BLaER1 (cell line): ENCODE measurements at regions not wholly inside any gene's neighbourhood (a gene's known extent, or its start where the extent isn't known, plus 50 kb on each side); places are given as distances from the start of the nearest gene placed in this dataset.
"Not testable (repeated sequence)": the region's sequence is repeated elsewhere in the genome, so short reads cannot be mapped to it uniquely, and the experiment has no call there.

Experiments used
- H3K27ac ChIP-seq: shearing (Covaris generic); formaldehyde crosslinking; 2 replicates; pipeline ENCODE4 v1.8.1; 2022
- H3K27me3 ChIP-seq: shearing (Covaris generic); formaldehyde crosslinking; 2 replicates; pipeline ENCODE4 v1.8.1; 2022
- H3K36me3 ChIP-seq: shearing (Covaris generic); formaldehyde crosslinking; 2 replicates; pipeline ENCODE4 v1.8.1; 2022
- H3K4me1 ChIP-seq: shearing (Covaris generic); formaldehyde crosslinking; 2 replicates; pipeline ENCODE4 v1.8.1; 2022
- H3K4me2 ChIP-seq: shearing (Covaris generic); formaldehyde crosslinking; 2 replicates; pipeline ENCODE4 v1.8.1; 2022
- H3K4me3 ChIP-seq: shearing (Covaris generic); formaldehyde crosslinking; 2 replicates; pipeline ENCODE4 v1.8.1; 2022
- H3K9ac ChIP-seq: shearing (Covaris generic); formaldehyde crosslinking; 2 replicates; pipeline ENCODE4 v1.8.1; 2022
- H3K9me3 ChIP-seq: shearing (Covaris generic); formaldehyde crosslinking; 2 replicates; pipeline ENCODE4 v1.8.1; 2022
- H4K20me1 ChIP-seq: shearing (Covaris generic); formaldehyde crosslinking; 2 replicates; pipeline ENCODE4 v1.8.1; 2022
- Cebpa-rat ChIP-seq: shearing (Covaris generic); IDR thresholded peaks from 2 replicates; pipeline ENCODE4 v1.8.1; 2022

DNA sequence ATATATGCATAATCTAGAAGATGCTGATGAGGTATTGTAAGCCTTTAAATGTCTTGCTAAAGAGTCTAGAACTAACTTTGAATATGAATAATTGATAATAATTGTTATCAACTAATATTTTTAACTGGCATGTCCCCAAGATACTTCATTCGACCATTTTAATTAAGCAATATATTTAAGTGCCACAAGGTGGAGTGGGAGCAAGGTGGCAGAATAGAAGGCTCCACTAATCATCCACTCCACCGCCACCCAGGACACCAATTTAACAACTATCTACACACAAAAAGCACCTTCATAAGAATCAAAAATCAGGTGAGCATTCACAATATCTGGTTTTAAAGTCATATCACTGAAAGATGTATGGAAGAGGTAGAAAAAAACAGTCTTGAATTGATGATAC is 409.6 kb downstream of the SEC23A start:
- H3K27ac ChIP-seq = no peak overlapping the region
- H3K4me1 ChIP-seq = peaks cover 17% of the 10 kb centered on the region
- H3K4me3 ChIP-seq = no peak overlapping the region
- no peaks in the 10 kb centered on the region for H4K20me1 ChIP-seq
- H3K27me3 ChIP-seq = no peaks in the 10 kb centered on the region
- TF ChIP-seq Cebpa-rat = no peak
- H3K36me3 ChIP-seq = no peaks in the 10 kb centered on the region
- H3K4me2 ChIP-seq = no peak overlapping the region; the same call in 1 of the 2 replicates
- no peak overlapping the region for H3K9ac ChIP-seq
- H3K9me3 ChIP-seq = peaks cover 27% of the 10 kb centered on the region

DNA sequence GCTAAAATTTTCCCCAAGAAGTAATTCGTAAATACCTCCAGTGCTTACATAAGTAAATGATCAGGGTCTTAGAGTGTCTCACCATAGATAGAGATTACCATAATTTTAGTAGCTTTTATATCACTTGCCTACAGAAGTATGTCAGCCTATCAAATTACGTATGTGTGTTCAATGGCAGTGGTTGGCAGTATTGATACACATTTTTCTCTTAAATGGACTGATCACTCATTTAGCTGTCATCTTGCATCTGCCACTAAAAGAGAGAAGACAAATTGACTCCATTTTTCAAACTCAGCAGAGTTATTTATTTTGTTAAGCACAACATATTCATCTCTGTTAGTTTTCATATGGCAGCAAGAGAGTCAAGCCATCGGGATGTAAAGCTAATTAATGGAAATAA is 413.1 kb upstream of the CLEC14A start:
- H3K36me3 ChIP-seq = no peaks in the 10 kb centered on the region
- no peak overlapping the region for H3K4me3 ChIP-seq
- no peak overlapping the region for H3K27ac ChIP-seq
- no peak overlapping the region for H3K9ac ChIP-seq
- H3K4me1 ChIP-seq = no peaks in the 10 kb centered on the region
- no peak overlapping the region for H3K4me2 ChIP-seq
- no peaks in the 10 kb centered on the region for H3K27me3 ChIP-seq
- H3K9me3 ChIP-seq = no peaks in the 10 kb centered on the region
- no peaks in the 10 kb centered on the region for H4K20me1 ChIP-seq
- no peak for TF ChIP-seq Cebpa-rat

DNA sequence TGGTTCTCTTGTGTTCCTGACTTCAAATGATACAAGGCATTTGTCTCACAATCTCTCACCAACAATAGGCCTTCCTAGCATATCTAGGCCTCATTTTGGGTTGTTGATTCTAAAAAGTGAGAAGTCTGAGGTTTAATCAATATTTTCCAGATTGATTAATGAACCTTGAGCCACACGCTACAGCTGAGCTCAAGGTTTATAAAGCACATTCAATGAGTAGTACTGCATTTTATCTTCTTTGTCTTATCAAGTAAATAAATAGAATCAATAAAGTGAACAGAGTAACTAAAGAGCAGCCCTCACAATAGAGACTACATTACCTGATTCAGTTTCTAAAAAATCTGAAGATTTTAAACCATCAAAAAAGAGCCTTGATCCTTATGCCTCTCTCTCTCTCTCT is 407.5 kb upstream of the CLEC14A start:
- H3K27me3 ChIP-seq = no peaks in the 10 kb centered on the region
- no peak for TF ChIP-seq Cebpa-rat
- no peaks in the 10 kb centered on the region for H3K4me1 ChIP-seq
- no peak overlapping the region for H3K4me3 ChIP-seq
- no peak overlapping the region for H3K4me2 ChIP-seq
- H3K27ac ChIP-seq = no peak overlapping the region
- no peaks in the 10 kb centered on the region for H3K9me3 ChIP-seq
- H3K9ac ChIP-seq = no peak overlapping the region
- no peaks in the 10 kb centered on the region for H3K36me3 ChIP-seq
- H4K20me1 ChIP-seq = no peaks in the 10 kb centered on the region

DNA sequence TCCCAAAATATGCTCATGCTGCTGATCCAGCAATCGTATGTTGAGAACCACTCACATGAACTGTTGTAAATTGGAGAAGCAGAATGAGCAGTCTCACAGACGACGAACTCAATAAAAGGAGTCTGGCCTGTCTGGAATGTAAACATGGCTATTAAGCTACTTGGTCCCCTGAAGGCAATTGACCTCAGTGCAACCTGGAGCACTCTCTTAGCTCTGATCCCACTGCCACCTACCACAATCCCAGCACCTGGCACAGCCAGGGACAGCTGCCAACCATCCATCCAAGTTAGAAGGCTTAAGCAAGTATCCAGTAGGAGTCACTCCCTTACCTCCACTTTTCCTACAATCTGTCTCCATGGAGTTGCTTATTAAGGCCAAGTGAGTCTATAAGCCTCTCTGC is 406.9 kb upstream of the CLEC14A start:
- TF ChIP-seq Cebpa-rat = no peak
- H4K20me1 ChIP-seq = no peaks in the 10 kb centered on the region
- H3K4me2 ChIP-seq = no peak overlapping the region
- H3K27me3 ChIP-seq = no peaks in the 10 kb centered on the region
- H3K9ac ChIP-seq = no peak overlapping the region
- no peaks in the 10 kb centered on the region for H3K9me3 ChIP-seq
- H3K27ac ChIP-seq = no peak overlapping the region
- H3K36me3 ChIP-seq = no peaks in the 10 kb centered on the region
- no peaks in the 10 kb centered on the region for H3K4me1 ChIP-seq
- H3K4me3 ChIP-seq = no peak overlapping the region

DNA sequence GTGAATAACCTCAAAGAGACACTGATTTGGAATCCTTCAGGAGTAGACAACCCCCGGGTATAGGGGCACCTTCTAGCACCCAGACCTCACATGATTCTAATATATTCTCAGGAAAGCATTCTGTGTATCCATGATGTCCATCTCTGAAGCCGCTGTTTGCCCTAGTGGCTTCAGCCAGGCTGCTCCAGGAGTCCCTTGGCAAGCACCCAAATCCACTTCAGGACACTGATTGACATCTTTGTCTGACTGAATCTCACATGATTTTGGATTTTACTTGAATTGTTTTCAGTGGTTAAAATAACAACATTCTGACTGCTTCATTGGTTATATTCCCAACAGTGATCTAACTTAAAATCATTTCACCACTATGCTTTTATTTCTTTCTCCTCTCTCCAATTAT is 390.5 kb upstream of the CLEC14A start:
- no peaks in the 10 kb centered on the region for H3K36me3 ChIP-seq
- H3K27ac ChIP-seq = no peak overlapping the region
- no peaks in the 10 kb centered on the region for H4K20me1 ChIP-seq
- H3K9ac ChIP-seq = no peak overlapping the region
- no peak for TF ChIP-seq Cebpa-rat
- no peak overlapping the region for H3K4me3 ChIP-seq
- H3K9me3 ChIP-seq = no peaks in the 10 kb centered on the region; the same call in 1 of the 2 replicates
- H3K27me3 ChIP-seq = no peaks in the 10 kb centered on the region
- H3K4me2 ChIP-seq = no peak overlapping the region
- H3K4me1 ChIP-seq = peaks cover 6% of the 10 kb centered on the region; the same call in 1 of the 2 replicates

DNA sequence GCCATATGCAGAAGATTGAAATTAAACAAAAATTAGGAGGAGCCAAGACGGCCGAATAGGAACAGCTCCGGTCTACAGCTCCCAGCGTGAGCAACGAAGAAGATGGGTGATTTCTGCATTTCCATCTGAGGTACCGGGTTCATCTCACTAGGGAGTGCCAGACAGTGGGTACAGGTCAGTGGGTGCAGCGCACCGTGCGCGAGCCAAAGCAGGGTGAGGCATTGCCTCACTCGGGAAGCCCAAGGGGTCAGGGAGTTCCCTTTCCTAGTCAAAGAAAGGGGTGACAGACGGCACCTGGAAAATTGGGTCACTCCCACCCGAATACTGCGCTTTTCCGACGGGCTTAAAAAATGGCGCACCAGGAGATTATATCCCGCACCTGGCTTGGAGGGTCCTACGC is 379.0 kb upstream of the CLEC14A start:
- H3K4me3 ChIP-seq, H3K9me3 ChIP-seq, H3K27ac ChIP-seq, H3K9ac ChIP-seq, H3K4me2 ChIP-seq, H3K4me1 ChIP-seq, H4K20me1 ChIP-seq, H3K27me3 ChIP-seq, H3K36me3 ChIP-seq: not testable (repeated sequence)

DNA sequence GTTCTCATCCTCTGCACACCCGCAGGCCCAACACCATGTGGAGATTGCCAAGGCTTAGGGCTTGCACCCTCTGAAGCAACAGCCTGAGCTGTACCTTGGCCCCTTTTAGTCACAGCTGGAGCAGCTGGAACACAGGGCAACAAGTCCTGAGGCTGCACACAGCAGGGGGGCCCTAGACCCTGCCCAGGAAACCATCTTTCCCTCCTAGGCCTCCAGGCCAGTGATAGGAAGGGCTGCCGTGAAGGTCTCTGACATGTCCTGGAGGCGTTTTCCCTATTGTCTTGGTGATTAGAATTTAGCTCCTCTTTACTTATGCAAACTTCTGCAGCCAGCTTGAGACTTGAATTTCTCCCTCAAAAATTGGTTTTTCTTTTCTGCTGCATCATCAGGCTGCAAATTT is 373.5 kb upstream of the CLEC14A start:
- no peaks in the 10 kb centered on the region for H3K27me3 ChIP-seq
- H3K4me3 ChIP-seq = no peak overlapping the region
- H3K9me3 ChIP-seq = peaks cover 29% of the 10 kb centered on the region
- H3K36me3 ChIP-seq = no peaks in the 10 kb centered on the region
- H4K20me1 ChIP-seq = no peaks in the 10 kb centered on the region
- H3K4me2 ChIP-seq = no peak overlapping the region
- H3K4me1 ChIP-seq = no peaks in the 10 kb centered on the region
- no peak overlapping the region for H3K9ac ChIP-seq
- H3K27ac ChIP-seq = no peak overlapping the region
- no peak for TF ChIP-seq Cebpa-rat

DNA sequence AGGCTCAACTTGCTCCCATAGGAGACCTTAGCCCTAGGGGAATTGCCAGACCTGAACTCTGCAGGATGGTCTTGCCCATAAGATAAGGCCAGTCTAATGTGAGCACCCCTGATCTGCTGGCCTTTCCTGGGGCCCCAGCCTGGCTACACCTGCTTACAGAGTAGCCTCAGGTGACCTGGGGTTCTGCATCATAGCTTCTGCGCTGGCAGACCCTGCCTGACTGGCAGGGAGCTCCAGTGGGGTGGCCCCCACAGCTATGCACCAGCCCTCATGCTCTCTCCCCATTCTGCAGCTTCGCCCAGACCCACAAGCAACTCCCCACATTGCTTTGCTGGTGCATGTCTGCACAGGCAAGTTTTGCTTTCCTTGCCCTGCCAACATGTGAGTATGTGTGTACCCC is 371.3 kb upstream of the CLEC14A start:
- H3K4me2 ChIP-seq = no peak overlapping the region
- no peak overlapping the region for H3K4me3 ChIP-seq
- no peaks in the 10 kb centered on the region for H3K36me3 ChIP-seq
- H3K27me3 ChIP-seq = no peaks in the 10 kb centered on the region
- TF ChIP-seq Cebpa-rat = no peak
- no peak overlapping the region for H3K9ac ChIP-seq
- H4K20me1 ChIP-seq = no peaks in the 10 kb centered on the region
- H3K9me3 ChIP-seq = peaks cover 29% of the 10 kb centered on the region
- H3K27ac ChIP-seq = no peak overlapping the region
- H3K4me1 ChIP-seq = no peaks in the 10 kb centered on the region

DNA sequence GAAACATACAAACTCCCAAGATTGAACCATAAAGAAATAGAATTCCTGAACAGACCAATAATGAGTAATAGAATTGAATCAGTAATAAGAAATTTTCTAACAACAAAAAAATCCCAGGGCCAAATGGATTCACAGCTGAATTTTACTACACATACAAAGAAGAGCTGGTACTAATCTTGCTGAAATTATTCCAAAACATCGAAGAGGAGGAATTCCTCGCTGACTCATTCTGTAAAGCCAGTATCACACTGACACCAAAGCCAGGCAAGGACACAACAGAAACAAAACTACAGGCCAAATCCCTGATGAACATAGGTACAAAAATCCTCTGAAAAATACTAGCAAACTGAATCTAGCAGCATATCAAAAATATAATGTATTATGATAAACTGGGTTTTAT is 367.8 kb upstream of the CLEC14A start:
- H3K4me3 ChIP-seq = no peak overlapping the region
- no peak for TF ChIP-seq Cebpa-rat

DNA sequence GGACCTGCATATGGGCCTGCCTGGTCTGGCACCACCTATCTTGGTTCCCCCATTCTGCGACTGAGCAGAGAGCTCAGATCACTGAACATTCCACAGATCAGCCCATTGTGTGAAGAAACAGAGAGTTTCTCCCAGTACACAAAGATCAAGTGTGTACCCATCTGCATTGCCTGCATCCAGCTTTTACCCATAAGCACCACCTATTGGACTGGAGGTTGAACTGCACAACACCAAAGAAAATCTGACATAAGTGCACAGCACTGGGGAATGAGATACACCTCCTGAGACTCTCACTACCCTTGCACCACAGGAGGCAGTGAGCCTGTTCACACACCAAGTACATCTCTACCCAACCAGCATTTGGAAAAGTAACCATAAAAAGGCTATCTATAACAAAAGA is 362.6 kb upstream of the CLEC14A start:
- Histone ChIP-seq H3K4me2 (no peak overlapping the region), H3K9me3 (peaks cover 6% of the 10 kb centered on the region; the same call in 1 of the 2 replicates), H3K36me3 (no peaks in the 10 kb centered on the region), H3K27ac (no peak overlapping the region), H3K9ac (no peak overlapping the region), H3K4me3 (no peak overlapping the region), H3K4me1 (no peaks in the 10 kb centered on the region), H3K27me3 (no peaks in the 10 kb centered on the region), H4K20me1 (no peaks in the 10 kb centered on the region)
- TF ChIP-seq Cebpa-rat = no peak

More for the DNA sequence above, 367.8 kb upstream of the CLEC14A start:
- no peaks in the 10 kb centered on the region for H3K4me1 ChIP-seq
- no peaks in the 10 kb centered on the region for H4K20me1 ChIP-seq
- no peaks in the 10 kb centered on the region for H3K27me3 ChIP-seq
- H3K9me3 ChIP-seq = peaks cover 14% of the 10 kb centered on the region
- H3K9ac ChIP-seq = no peak overlapping the region
- no peak overlapping the region for H3K4me2 ChIP-seq
- no peak overlapping the region for H3K27ac ChIP-seq
- H3K36me3 ChIP-seq = no peaks in the 10 kb centered on the region

DNA sequence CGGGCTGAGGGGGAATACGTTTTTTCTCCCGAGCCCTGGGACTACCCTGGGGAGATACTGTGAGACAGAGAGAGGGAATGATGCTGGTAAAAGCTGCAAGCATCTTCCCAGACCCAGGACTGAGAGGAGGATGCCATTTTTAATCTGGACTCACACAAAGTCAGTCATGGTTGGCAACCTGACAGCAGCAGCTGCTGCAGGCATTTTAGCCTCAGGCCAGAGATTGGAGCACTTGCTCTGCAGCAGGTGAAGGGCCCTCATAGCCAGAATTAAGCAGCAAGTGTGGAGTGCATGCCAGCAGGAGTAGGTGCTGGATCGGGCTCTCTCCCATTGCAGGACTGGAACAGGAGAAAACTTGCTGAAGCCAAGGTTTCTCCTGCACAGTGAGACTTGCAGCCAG is 361.1 kb upstream of the CLEC14A start:
- no peak overlapping the region for H3K27ac ChIP-seq
- H4K20me1 ChIP-seq = no peaks in the 10 kb centered on the region
- H3K4me1 ChIP-seq = no peaks in the 10 kb centered on the region
- no peak overlapping the region for H3K4me3 ChIP-seq
- no peaks in the 10 kb centered on the region for H3K36me3 ChIP-seq
- no peak overlapping the region for H3K4me2 ChIP-seq
- no peaks in the 10 kb centered on the region for H3K27me3 ChIP-seq
- no peak overlapping the region for H3K9ac ChIP-seq
- peaks cover 6% of the 10 kb centered on the region; the same call in 1 of the 2 replicates for H3K9me3 ChIP-seq
- no peak for TF ChIP-seq Cebpa-rat
